Endothelial cell of umbilical vein (primary cell): ENCODE measurements at regions not wholly inside any gene's neighbourhood (a gene's known extent, or its start where the extent isn't known, plus 50 kb on each side); places are given as distances from the start of the nearest gene placed in this dataset.

Experiments used
- BruUV-seq: library from RNA; stranded (reverse); fragments of 400-500 nt; replicated peaks from 2 replicates; lab custom pipeline; 2021; lab: Mats Ljungman, UMichigan
- CTCF ChIA-PET: fragments of 300-600, 350-600 bp; sonication (Branson Sonifier 250); formaldehyde crosslinking; loops from one replicate; lab custom pipeline; 2021; ENCODE audit warnings: antibody characterized with exemption, inconsistent platforms; lab: Charles Lee
- POLR2A ChIA-PET: fragments of 300-600, 350-600 bp; sonication (Branson Sonifier 250); formaldehyde crosslinking; loops from one replicate; lab custom pipeline; 2021; ENCODE audit warnings: antibody characterized with exemption, inconsistent platforms; lab: Charles Lee
- DNase-seq: peaks from one replicate; pipeline ENCODE4 v3.0.0-alpha.2; 2011; ENCODE audit warnings: low read depth, low spot score
- FAIRE-seq: peaks from 2 replicates; lab custom pipeline; 2011; peaks lifted over from hg19 to GRCh38; lab: Jason Lieb, UNC
- H2AFZ ChIP-seq: 2 replicates; pipeline ENCODE4 v1.6.0; 2012; ENCODE audit warnings: low read depth, low read length, control low read depth, inconsistent platforms
- H3K27ac ChIP-seq: 2 replicates; pipeline ENCODE4 v1.5.1; 2011; ENCODE audit warnings: low read depth, mild to moderate bottlenecking, control low read depth, low read length, moderate library complexity; ENCODE audit not compliant: insufficient read depth
- H3K27me3 ChIP-seq, 2 experiments: 2 replicates each; pipeline versions ENCODE4 v1.6.0 to v1.6.1; 2011; ENCODE audit warnings: low read length in 2 of 2, mixed read lengths in 1 of 2; ENCODE audit not compliant: control insufficient read depth in 2 of 2, insufficient read depth in 2 of 2
- H3K36me3 ChIP-seq, 2 experiments: 2 replicates in 1 of 2; 3 replicates in 1 of 2; pipeline ENCODE4 v1.5.1; 2011; ENCODE audit warnings: low read length in 2 of 2, mild to moderate bottlenecking in 1 of 2, moderate library complexity in 1 of 2; ENCODE audit not compliant: control insufficient read depth in 2 of 2, insufficient read depth in 2 of 2; ENCODE audit errors: extremely low read depth in 1 of 2
- H3K4me1 ChIP-seq: 3 replicates; pipeline ENCODE4 v1.5.1; 2011; ENCODE audit warnings: mild to moderate bottlenecking, low read length; ENCODE audit not compliant: control insufficient read depth, insufficient read depth; ENCODE audit errors: extremely low read depth
- H3K4me2 ChIP-seq: 2 replicates; pipeline ENCODE4 v1.6.1; 2011; ENCODE audit warnings: low read length, control low read depth, mixed read lengths; ENCODE audit not compliant: insufficient read depth
- H3K4me3 ChIP-seq, 3 experiments: fragments of 200-600 bp in 1 of 3; sonication (generic), shearing (Covaris generic) in 1 of 3; replicated peaks in 1 of 3; 2 replicates each; pipeline ENCODE4 v1.5.1; 2011 to 2016; ENCODE audit warnings: control low read depth in 3 of 3, low read length in 3 of 3, mild to moderate bottlenecking in 2 of 3, inconsistent platforms in 1 of 3, low read depth in 1 of 3, moderate library complexity in 1 of 3; ENCODE audit not compliant: insufficient read depth in 1 of 3
- H3K79me2 ChIP-seq: 2 replicates; pipeline ENCODE4 v1.6.0; 2012; ENCODE audit warnings: low read length, inconsistent platforms; ENCODE audit not compliant: control insufficient read depth, insufficient read depth
- H3K9ac ChIP-seq: replicated peaks from 2 replicates; pipeline ENCODE3; 2011; ENCODE audit warnings: low read length, control low read depth; ENCODE audit not compliant: insufficient read depth; ENCODE audit errors: extremely low read depth
- H3K9me1 ChIP-seq: replicated peaks from 3 replicates; pipeline ENCODE4 v1.6.0; 2011; ENCODE audit warnings: mild to moderate bottlenecking, low read length; ENCODE audit not compliant: control insufficient read depth, insufficient read depth; ENCODE audit errors: extremely low read depth
- H3K9me3 ChIP-seq: replicated peaks from 2 replicates; pipeline ENCODE4 v1.5.1; 2012; ENCODE audit warnings: low read length, inconsistent platforms; ENCODE audit not compliant: control insufficient read depth, insufficient read depth
- H4K20me1 ChIP-seq: replicated peaks from 2 replicates; pipeline ENCODE3; 2011; ENCODE audit warnings: mild to moderate bottlenecking, low read length; ENCODE audit not compliant: control insufficient read depth, insufficient read depth; ENCODE audit errors: extremely low read depth
- CTCF ChIP-seq, 2 donors: IDR thresholded peaks; 1 replicate in 1 of 2; 2 replicates in 1 of 2; pipeline ENCODE4 v1.5.1; 2011; ENCODE audit warnings: low read length in 2 of 2, mild to moderate bottlenecking in 2 of 2, moderate library complexity in 2 of 2, control low read depth in 1 of 2, inconsistent platforms in 1 of 2, low read depth in 1 of 2; ENCODE audit not compliant: insufficient read depth in 1 of 2; ENCODE audit errors: extremely low read depth in 1 of 2
- EZH2 ChIP-seq: IDR thresholded peaks from 2 replicates; pipeline ENCODE4 v1.6.1; 2012; ENCODE audit warnings: borderline replicate concordance, low read depth, mild to moderate bottlenecking, moderate library complexity, low read length, inconsistent platforms; ENCODE audit not compliant: severe bottlenecking
- FOS ChIP-seq: IDR thresholded peaks from 2 replicates; pipeline ENCODE4 v1.6.1; 2011; ENCODE audit warnings: mild to moderate bottlenecking, low read length, moderate library complexity, borderline replicate concordance; ENCODE audit not compliant: insufficient read depth
- GATA2 ChIP-seq: IDR thresholded peaks from 2 replicates; pipeline ENCODE4 v1.7.0; 2011; ENCODE audit warnings: low read depth, mild to moderate bottlenecking, moderate library complexity, mixed read lengths, low read length; ENCODE audit not compliant: insufficient read length, insufficient read depth
- JUN ChIP-seq: IDR thresholded peaks from 2 replicates; pipeline ENCODE4 v1.6.1; 2011; ENCODE audit warnings: borderline replicate concordance, low read depth; ENCODE audit not compliant: insufficient read length, insufficient read depth
- MYC ChIP-seq: IDR thresholded peaks from one replicate; pipeline ENCODE4 v1.6.1; 2011; ENCODE audit warnings: mild to moderate bottlenecking, low read depth, low read length
- POLR2A ChIP-seq: IDR thresholded peaks from 2 replicates; pipeline ENCODE4 v1.6.1; 2012; ENCODE audit warnings: low read depth, mild to moderate bottlenecking, control low read depth, low read length
- POLR2AphosphoS5 ChIP-seq: IDR thresholded peaks from 2 replicates; pipeline ENCODE4 v1.6.1; 2012; ENCODE audit warnings: low read depth, mild to moderate bottlenecking, control low read depth, low read length, moderate library complexity; ENCODE audit not compliant: insufficient read depth
- dilution Hi-C: fragments of 300-500 bp; cut with MboI; formaldehyde crosslinking; loops from one replicate; pipeline ENCODE4 v1.15.0; 2019; ENCODE audit warnings: low sequenced_read_pairs; ENCODE audit not compliant: extremely low pct_ligation_motif_present
- intact Hi-C: fragments of 100-400 bp; cut with micrococcal nuclease; formaldehyde crosslinking; loops from one replicate; pipeline ENCODE4 v1.10.0; 2022

GRCh38 chr1:91129017-91129416 lies 107.2 kb upstream of the ZNF644 start:
- TF ChIP-seq JUN, result no peak
- no peaks in the 10 kb centered on the region for H3K27me3 ChIP-seq
- H3K27ac ChIP-seq, result no peak overlapping the region
- ChIA-PET POLR2A (no interaction called here), CTCF (no interaction called here)
- no peak overlapping the region for H3K4me3 ChIP-seq
- no peaks in the 10 kb centered on the region for H3K79me2 ChIP-seq
- BruUV-seq, result no TSS peak
- FAIRE-seq (no peak), DNase-seq (no peak)
- dilution Hi-C loops, result no loop called here
- H3K4me2 ChIP-seq, result no peak overlapping the region
- H3K36me3 ChIP-seq, result no peaks in the 10 kb centered on the region
- H3K4me1 ChIP-seq, result no peaks in the 10 kb centered on the region
- no peaks in the 10 kb centered on the region for H3K9me1 ChIP-seq
- intact Hi-C loops, result no loop called here
- H4K20me1 ChIP-seq, result no peaks in the 10 kb centered on the region
- H2AFZ ChIP-seq, result no peak overlapping the region
- no peak overlapping the region for H3K9ac ChIP-seq
- no peaks in the 10 kb centered on the region for H3K9me3 ChIP-seq

GRCh38 chr1:91124989-91125417 lies 103.2 kb upstream of the ZNF644 start:
- Histone ChIP-seq H3K4me3 (no peak overlapping the region), H3K27me3 (no peaks in the 10 kb centered on the region), H2AFZ (no peak overlapping the region), H3K9ac (no peak overlapping the region), H3K27ac (no peak overlapping the region), H3K9me3 (no peaks in the 10 kb centered on the region), H3K4me1 (no peaks in the 10 kb centered on the region), H3K4me2 (no peak overlapping the region), H3K79me2 (no peaks in the 10 kb centered on the region), H3K36me3 (no peaks in the 10 kb centered on the region), H3K9me1 (no peaks in the 10 kb centered on the region), H4K20me1 (no peaks in the 10 kb centered on the region)
- DNase-seq (no peak), FAIRE-seq (no peak)
- no peak for TF ChIP-seq MYC
- no peak for TF ChIP-seq POLR2A
- no peak for TF ChIP-seq EZH2
- no peak for TF ChIP-seq JUN
- no peak for TF ChIP-seq GATA2
- TF ChIP-seq POLR2AphosphoS5, result no peak
- TF ChIP-seq CTCF (IDR thresholded peaks at IDR 0.05; ENCODE audit: extremely low read depth in 1 of 2, insufficient read depth in 1 of 2, low read depth in 1 of 2, low read length in 2 of 2), result no peak
- no peak for TF ChIP-seq FOS
- dilution Hi-C loops, result no loop called here
- BruUV-seq, result no TSS peak
- ChIA-PET POLR2A (no interaction called here), CTCF (interaction anchor here (1.5 to 2.2 kb wide), 2 partner anchors 40 to 98 kb away, joined by 3 to 6 read pairs; no protein-coding TSS in a partner anchor)
- intact Hi-C loops, result no loop called here
